GM12865 (cell line): ENCODE measurements at regions not wholly inside any gene's neighbourhood (a gene's known extent, or its start where the extent isn't known, plus 50 kb on each side); places are given as distances from the start of the nearest gene placed in this dataset.
A peak's percentile ranks its signal among the peaks of the same experiment; 100 is the strongest.

Source experiments
- DNase-seq: peaks from one replicate; pipeline ENCODE4 v3.0.0; 2010; ENCODE audit warnings: low read depth
- H3K4me3 ChIP-seq: 2 replicates; pipeline ENCODE4 v1.5.1; 2011; ENCODE audit warnings: mild to moderate bottlenecking, low read depth, low read length, control low read depth
- CTCF ChIP-seq: IDR thresholded peaks from 2 replicates; pipeline ENCODE4 v1.5.1; 2011; ENCODE audit warnings: low read length, control low read depth, low read depth, inconsistent platforms; ENCODE audit not compliant: insufficient read depth; ENCODE audit errors: missing control alignments

GRCh38 chr20:4383961-4384360 lies 134.9 kb upstream of the ADRA1D start:
- DNase-seq: no peak
- TF ChIP-seq CTCF: no peak
- no peak overlapping the region for H3K4me3 ChIP-seq

DNA sequence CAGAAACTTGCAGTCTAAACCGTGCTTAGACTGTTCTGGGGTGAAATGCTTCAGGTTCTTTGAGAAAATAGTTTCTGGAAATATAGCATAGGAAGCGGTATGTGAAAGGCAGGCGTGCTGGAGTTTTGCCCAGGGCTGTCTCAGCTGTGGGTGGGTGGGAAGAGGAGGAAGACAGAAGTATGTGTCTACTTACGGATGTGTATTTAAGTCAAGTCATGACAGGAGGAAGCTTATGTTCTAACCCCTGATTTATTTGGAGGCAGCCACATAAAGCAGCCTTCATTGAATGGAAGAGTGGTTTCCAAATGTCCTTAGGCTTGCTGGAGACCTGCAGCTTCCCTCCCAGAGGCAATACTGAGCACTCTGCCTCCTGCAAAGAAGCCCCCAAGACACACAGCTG lies 126.8 kb upstream of the ADRA1D start:
- TF ChIP-seq CTCF: no peak
- no peak for DNase-seq
- H3K4me3 ChIP-seq: no peak overlapping the region

- no peak for DNase-seq
- TF ChIP-seq CTCF: no peak
- no peak overlapping the region for H3K4me3 ChIP-seq
These were observed 124.4 kb upstream of the ADRA1D start for GRCh38 chr20:4373454-4373853.

DNA sequence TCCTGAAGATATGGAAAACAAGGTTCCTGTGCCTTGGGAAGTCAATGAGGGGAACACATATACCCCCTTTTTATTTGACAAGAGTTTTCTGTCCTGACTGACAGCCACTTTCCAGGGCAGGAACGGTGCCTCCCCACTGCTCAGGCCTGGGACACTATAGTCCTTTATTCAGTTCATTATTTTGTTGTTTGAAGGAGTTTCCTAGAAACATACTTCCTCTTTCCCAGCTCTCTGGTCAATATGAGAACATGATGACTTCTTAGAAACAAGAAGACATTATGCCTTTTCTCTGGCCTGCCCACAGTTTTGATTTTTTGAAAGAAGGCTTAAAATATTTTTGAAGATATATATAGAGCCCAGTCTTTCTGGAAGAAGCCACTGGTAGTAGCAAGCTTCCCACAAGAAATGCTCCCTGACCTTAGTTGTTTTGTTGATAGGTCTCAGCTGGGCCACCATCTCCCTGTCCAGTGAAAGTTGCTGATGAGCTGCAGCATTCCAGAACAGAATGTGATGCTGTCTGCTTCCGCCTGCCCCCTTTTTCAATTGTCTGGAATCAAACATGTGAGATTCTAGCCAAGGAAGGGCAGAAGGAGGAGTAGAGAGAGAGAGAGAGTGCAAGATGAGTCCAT lies 122.7 kb upstream of the ADRA1D start:
- no peak for TF ChIP-seq CTCF
- no peak for DNase-seq
- no peak overlapping the region for H3K4me3 ChIP-seq

DNA sequence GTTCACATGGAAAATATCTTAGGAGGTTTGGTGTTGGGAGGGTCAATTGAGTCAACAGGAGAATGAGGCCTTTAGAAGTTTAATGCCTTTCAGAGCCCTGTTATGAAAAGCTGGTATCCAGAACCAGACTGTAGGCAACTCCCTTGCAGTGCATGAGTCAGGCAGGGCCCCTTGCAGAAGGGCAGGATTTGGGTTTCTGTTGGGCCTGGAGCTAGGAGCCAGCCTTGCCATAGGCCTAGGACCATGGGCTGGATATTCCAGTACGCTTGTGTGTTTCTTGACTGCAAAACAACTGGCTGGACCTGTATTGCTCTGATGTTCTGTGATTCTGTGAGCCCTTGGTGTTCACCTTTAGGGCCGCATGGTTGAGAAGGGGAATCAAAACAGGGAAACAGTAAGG lies 121.8 kb upstream of the ADRA1D start:
- no peak for TF ChIP-seq CTCF
- no peak overlapping the region for H3K4me3 ChIP-seq
- no peak for DNase-seq

DNA sequence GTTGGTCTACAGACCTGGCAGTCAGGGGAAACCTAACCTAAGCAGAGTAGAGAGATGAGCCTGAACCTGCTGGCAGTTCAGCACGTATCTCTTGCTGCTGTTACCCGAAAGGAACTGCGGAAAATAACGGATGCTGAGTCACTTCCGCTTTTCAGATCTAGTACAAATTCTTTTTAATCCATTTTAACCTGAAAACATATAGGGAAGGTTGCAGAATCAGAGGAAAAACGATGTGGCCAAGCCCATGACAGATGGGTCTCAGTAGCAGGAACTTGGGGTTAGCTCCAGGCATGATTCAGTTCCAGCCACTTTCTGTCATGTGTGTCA lies 120.7 kb upstream of the ADRA1D start:
- DNase-seq: peak; percentile 63
- no peak for TF ChIP-seq CTCF

GRCh38 chr20:4369119-4369797 lies 120.2 kb upstream of the ADRA1D start:
- DNase-seq: no peak
- H3K4me3 ChIP-seq: no peak overlapping the region
- no peak for TF ChIP-seq CTCF

More for the DNA sequence above, 120.7 kb upstream of the ADRA1D start:
- no peak overlapping the region for H3K4me3 ChIP-seq
